Fibroblast of gingiva (primary cell): ENCODE measurements at regions not wholly inside any gene's neighbourhood (a gene's known extent, or its start where the extent isn't known, plus 50 kb on each side); places are given as distances from the start of the nearest gene placed in this dataset.
"Not testable (repeated sequence)": the region's sequence is repeated elsewhere in the genome, so short reads cannot be mapped to it uniquely, and the experiment has no call there.

Experiments
- DNase-seq: peaks from one replicate; pipeline ENCODE4 v3.0.0-alpha.2; 2011; ENCODE audit warnings: low read depth

- DNase-seq, result no peak
These were observed 452.9 kb downstream of the CCER1 start for GRCh38 chr12:90502070-90502469.

GRCh38 chr12:90501412-90501811 lies 453.6 kb downstream of the CCER1 start:
- DNase-seq, result no peak

DNA sequence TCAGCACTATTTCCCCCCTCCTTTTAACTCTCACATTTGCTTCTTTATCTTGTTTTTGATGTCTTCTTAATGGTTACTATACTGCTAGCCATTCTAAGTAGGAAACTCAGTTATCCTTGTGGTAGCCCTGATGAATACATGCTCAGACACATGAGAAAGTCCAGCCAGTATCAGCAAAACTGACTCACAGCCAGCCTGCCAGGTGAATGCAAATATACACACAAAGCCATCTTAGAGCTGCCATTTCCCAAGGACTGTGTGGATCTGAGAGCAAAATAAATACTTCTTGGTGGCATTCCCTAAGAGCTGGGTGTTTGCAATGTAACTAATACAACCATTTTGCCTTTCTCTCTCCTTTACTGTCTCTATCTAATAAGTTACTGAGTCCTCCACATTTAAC lies 455.2 kb downstream of the CCER1 start:
- no peak for DNase-seq

- no peak for DNase-seq
These were observed 456.9 kb downstream of the CCER1 start for GRCh38 chr12:90497923-90498545.

DNA sequence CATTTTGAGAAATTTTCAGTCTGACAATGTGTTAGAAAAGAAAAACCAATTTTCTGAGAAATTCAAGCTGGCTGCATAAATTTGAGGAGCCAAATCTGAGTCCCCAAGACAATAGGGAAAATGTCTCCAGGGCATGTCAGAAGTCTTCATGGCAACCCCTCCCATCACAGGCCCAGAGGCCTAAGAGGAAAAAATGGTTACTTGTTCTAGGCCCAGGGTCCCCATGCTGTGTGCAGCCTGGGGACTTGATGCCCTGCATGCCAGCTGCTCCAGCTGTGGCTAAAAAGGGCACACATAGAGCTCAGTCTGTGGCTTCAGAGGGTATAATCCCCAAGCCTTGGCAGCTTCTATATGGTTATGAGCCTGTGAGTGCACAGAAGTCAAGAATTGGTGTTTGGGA lies 464.6 kb downstream of the CCER1 start:
- DNase-seq, result no peak

DNA sequence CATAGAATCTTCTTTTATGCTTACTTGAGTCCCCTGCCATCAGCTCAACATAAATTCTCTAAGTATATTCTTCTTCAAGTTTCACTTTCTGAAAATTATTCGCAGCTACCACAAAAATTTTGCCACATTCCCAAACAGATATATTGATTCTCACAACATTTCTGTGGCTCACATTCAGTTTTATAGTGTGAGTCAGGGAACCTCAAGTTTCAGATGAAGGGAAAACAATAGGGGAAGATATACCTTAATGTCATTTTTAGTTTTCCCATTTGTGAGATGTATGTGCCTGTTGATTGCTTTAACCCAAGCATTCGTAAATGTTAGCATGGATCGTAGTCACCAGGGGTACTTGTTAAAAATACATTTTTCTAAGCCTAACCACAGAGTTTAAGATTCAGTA lies 465.8 kb downstream of the CCER1 start:
- no peak for DNase-seq

GRCh38 chr12:90485560-90485959 lies 469.4 kb downstream of the CCER1 start:
- no peak for DNase-seq

GRCh38 chr12:90484094-90484493 lies 470.9 kb downstream of the CCER1 start:
- no peak for DNase-seq

GRCh38 chr12:90481748-90482147 lies 473.2 kb downstream of the CCER1 start:
- no peak for DNase-seq

DNA sequence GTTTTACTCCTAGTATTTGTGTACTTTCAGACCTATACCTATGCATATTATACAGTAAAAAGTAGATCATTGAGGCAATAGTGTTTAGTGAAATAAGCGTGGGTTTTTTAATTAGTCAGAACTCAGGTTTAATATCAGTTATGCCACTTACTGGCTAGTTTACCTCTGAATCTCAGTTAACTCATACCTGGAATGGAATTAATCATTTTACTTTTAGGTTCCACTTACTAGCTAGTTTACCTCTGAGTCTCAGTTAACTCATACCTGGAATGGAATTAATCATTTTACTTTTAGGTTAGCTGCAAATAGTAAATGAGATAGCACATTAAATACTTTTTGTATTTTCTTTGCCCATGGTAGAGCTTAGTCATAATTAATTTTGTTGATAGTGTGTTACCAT lies 475.7 kb downstream of the CCER1 start:
- no peak for DNase-seq

GRCh38 chr12:90473831-90474230 lies 481.1 kb downstream of the CCER1 start:
- DNase-seq, result no peak

- peak; percentile 54 for DNase-seq
These were observed 494.3 kb downstream of the CCER1 start for GRCh38 chr12:90460681-90461080.

GRCh38 chr12:90456248-90456647 lies 498.7 kb downstream of the CCER1 start:
- DNase-seq, result no peak

DNA sequence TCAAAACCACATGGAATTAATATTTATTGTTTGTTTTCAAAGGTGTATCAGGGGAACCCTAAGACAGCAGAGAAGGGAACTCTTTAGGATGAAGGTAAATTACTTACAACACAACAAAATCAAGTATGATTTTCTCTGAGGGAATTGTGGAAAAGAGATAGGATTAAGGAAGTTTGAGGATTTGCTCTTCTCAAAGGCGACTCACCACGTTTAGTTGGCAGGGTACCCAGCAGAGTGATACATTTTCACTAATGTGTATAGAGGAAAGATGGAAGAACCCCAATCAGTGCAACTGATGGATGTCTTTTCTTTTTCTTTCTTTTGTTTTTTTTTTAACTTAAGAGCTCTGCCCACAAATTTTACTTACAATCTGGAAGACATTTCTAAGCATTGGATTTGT lies 499.2 kb downstream of the CCER1 start:
- no peak for DNase-seq

DNA sequence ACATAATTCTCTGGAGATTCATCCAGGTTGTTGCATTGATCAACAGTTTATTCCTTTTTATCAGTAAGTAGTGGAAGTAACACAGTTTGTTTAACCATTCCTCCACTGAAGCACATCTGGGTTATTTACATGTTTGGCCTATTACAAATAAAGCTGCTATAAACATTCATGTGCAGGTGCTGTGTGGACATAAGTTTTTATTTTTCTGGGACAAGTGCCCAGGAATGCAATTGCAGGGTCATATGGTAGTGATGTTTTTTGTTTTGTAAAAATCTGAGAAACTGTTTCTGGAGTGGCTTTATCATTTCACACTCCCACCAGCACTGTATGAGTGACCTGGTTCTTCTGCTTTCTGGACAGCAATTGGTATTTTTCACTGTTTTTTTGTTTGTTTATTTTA lies 505.4 kb downstream of the CCER1 start:
- DNase-seq, result no peak

GRCh38 chr12:90443466-90443865 lies 511.5 kb downstream of the CCER1 start:
- DNase-seq, result not testable (repeated sequence)

- no peak for DNase-seq
These were observed 513.5 kb downstream of the CCER1 start for GRCh38 chr12:90441431-90441830.

DNA sequence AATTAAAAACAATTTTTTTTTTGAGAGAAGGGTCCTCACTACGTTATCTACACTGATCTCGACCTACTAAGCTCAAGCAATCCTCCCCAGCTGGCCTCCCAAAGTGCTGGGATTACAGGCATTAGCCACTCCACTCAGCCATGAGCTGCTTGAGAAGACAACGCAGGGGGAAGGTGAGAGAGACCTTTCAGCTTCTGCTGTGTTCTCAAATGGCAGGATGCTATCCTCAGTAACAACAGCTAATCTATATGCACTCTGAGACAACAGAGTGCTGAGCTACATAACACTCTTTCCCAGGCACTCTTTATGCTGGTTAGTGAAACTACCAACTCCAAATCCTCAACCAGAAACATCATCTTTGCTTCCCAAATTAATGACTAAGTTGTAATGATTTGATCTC lies 526.1 kb downstream of the CCER1 start:
- no peak for DNase-seq

- peak; percentile 34 for DNase-seq
These were observed 526.5 kb downstream of the CCER1 start for GRCh38 chr12:90428465-90428864.

DNA sequence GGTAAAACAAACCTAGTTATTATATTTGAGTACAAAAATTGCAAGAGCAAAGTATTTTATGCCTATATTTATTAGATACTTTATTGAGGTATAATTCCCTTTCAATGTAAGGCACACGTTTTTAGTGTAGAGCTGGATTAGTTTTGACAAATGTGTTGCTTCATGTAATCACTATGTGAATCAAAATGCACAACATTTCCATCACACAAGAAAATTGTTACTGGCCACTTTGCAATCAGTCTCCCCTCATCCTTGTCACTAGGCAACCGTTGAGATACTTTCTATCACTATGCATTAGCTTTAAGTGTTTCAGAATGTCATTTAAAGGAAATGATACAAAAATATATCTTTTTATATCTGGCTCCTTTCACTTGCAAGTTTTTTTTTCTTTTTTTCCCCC lies 531.0 kb downstream of the CCER1 start:
- no peak for DNase-seq

- no peak for DNase-seq
These were observed 544.0 kb downstream of the CCER1 start for GRCh38 chr12:90410962-90411361.

DNA sequence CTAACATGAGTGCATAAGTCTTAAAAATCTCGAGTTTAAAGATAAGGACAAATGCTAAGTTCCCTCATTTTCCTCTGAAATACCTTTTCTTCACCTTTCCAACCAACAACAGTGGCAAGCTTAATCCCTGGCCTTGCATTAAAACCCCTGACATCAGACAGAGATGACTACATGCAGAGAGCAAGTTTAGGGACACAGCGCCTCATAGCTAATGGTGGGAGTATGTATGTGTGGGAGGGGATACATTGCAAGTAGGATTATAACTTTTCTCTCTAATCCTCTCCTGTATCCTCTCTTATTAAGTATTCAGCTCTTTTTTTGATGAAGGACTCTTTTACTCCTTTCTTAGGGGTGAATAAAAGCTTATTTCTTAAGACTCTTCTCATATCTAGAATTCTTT lies 547.1 kb downstream of the CCER1 start:
- DNase-seq, result no peak

DNA sequence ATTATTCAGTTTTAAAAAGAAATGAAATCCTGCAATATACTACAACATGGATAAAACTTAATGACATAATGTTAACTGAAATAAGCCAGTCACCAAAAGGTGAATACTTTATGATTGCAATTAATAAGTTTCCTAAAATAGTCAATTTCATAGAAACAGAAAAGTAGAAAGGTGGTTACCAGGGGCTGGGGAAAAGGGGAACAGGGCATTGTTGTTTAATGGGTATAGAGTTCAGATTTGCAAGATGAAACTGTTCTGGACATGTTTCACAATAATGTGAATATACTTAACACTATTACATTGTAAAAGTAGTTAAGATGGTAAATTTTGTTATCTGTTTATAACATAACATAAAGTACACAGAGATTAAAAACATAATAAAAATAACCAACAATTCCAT lies 550.9 kb downstream of the CCER1 start:
- no peak for DNase-seq

- no peak for DNase-seq
These were observed 553.8 kb downstream of the CCER1 start for GRCh38 chr12:90401185-90401584.

- DNase-seq, result no peak
These were observed 555.6 kb downstream of the CCER1 start for GRCh38 chr12:90399357-90399756.
